DND-41 (cell line): ENCODE measurements at regions not wholly inside any gene's neighbourhood (a gene's known extent, or its start where the extent isn't known, plus 50 kb on each side); places are given as distances from the start of the nearest gene placed in this dataset.

ENCODE experiments used
- CTCF ChIP-seq: IDR thresholded peaks from 2 replicates; pipeline ENCODE4 v1.5.1; 2012; ENCODE audit warnings: borderline replicate concordance, low read length, moderate library complexity, mild to moderate bottlenecking; ENCODE audit not compliant: poor library complexity, severe bottlenecking; ENCODE audit errors: extremely low read depth
- EZH2 ChIP-seq: IDR thresholded peaks from 3 replicates; pipeline ENCODE4 v1.6.1; 2012; ENCODE audit warnings: borderline replicate concordance, low read depth, mild to moderate bottlenecking, moderate library complexity, low read length, inconsistent platforms; ENCODE audit not compliant: severe bottlenecking

- TF ChIP-seq CTCF, result no peak
- no peak for TF ChIP-seq EZH2
Measured at GRCh38 chr2:64204703-64205102, 60.5 kb upstream of the PELI1 start.
